NCI-H526 (cell line): ENCODE measurements at regions not wholly inside any gene's neighbourhood (a gene's known extent, or its start where the extent isn't known, plus 50 kb on each side); places are given as distances from the start of the nearest gene placed in this dataset.

Source experiments
- DNase-seq, 2 experiments: peaks; one replicate each; lab custom pipeline; 2025; lab: John Stamatoyannopoulos, UW

DNA sequence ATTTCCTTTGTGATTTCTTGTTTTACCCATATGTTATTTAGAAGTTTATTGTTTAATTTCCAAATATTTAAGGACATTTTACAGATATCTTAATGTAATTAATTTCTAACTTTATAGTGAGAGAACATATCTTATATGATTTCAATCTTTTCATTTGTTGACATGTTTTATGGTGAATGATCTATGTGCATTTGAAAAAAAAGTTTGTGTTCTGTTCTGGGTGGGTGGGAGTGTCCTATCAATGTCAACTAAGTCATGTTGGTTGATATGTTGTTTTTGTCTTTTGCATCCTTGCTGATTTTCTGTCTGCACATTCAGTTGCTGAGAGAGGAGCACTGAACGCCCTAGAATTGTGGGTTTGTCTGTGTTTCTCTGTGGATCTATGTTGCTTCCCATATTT lies 50.3 kb upstream of the CBFA2T3 start:
- DNase-seq = no peak

DNA sequence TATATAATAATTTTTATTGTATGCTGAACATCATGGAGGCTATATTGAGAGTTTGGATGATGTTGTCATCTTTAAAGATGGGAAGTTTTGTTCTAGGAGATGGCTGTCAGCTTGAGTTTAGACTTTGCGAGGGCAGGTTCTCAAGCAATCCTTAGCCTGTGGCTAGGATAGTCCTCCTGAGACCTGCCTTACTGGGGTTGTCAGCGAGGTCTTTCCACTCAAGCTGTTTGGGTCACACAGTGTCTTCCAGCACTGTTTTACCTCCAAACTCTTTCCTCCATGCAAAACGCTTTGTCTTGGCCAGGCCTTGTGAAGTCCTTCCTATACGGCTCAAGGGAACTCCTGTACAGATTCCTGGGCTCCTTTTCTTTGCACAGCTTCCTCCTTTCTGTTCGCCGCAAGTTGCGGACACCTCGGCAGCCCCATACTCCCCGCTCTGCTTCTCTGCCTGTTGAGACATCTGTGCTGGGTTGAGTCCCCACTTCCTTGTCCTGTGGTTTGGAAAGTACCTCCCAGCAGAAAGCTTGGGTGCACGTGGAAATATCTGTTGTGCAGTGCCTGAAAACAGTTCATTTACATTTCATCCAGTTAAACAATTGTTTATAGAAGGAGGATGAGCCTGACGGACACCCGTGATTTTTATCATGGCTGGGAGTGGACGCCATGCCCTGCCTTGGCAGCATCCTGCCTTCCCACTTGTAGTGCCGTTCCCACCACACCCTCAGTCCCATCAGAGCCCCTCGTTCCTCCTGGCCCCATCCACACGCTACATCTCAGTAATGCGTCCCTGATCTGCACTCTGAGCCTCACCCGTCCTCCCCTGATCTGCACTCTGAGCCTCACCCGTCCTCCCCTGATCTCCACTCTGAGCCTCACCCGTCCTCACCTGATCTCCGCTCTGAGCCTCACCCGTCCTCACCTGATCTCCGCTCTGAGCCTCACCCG lies 55.0 kb upstream of the CBFA2T3 start:
- peak in 1 of 2 experiments; percentile 46 for DNase-seq

DNA sequence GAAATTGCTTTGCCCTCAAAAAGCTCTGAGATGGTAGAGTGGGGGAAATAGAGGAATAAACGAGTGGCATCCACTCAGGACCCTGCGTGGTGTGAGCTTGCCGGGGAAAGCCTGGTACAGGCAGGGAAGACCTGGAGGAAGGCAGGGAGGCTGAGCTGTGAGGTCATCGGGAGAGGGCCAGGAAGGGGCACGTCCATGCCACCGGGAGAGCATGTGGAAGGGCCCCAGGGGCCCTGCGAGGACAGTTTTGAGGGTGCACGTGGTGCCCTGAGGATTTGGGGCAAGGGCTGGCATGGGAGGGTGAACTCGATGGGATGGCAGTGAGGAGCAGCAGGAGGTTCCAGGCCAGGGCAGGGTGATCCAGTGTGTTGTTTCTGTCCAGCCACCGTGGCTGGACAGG lies 56.3 kb upstream of the CBFA2T3 start:
- DNase-seq = no peak

DNA sequence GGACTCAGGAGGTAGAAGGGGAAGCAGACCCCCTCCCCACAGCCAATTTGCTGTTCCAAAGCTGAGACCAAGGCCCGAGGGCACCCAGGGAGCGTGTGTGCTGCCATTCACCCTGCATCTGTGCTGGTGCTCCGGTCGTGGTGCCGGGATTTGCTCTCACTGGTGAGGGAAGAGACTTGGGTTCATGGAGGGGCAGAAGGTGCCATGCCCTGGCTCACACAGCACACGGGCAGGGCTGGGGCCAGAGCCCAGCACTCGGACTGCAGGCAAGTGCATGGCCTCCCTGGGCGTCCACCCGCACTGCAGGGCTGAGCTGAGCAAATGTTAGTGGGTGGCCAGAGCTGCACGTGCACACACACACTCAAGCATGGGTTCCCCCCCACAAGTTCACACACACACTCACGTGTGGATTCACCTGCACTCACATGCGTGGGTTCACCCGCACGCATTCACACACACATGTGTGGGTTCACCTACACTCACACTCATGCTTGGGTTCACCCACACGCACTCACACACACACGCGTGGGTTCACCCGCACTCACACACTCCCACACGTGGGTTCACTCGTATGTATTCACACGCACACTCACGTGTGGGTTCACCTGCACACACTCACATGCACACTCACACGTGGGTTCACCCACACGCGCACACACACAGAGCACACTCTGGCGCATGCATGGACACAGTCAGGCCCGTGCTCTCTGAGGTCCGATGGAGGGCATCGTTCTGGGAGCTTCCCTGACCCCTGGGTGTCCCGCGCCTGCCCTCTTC lies 57.0 kb upstream of the CBFA2T3 start:
- no peak for DNase-seq

DNA sequence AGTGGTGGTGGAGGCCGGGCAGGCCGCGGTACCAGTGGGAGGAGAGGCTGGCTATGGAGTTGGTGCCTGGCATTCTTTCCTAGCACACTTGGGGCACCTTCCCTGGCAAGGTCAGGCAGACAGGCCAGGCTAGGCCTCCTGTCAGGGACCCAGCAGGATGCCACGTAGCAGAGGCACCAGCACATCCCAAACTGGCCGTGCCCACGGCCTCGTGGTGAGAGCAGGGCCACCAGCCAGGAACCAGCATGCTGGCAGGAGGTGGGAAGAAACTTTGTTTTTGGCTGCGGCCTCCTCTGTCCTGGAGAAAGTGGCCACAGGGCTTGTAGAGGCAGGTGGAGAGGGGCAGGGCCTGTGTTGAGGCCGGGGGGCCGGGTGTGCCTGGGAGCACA lies 57.6 kb upstream of the CBFA2T3 start:
- no peak for DNase-seq

DNA sequence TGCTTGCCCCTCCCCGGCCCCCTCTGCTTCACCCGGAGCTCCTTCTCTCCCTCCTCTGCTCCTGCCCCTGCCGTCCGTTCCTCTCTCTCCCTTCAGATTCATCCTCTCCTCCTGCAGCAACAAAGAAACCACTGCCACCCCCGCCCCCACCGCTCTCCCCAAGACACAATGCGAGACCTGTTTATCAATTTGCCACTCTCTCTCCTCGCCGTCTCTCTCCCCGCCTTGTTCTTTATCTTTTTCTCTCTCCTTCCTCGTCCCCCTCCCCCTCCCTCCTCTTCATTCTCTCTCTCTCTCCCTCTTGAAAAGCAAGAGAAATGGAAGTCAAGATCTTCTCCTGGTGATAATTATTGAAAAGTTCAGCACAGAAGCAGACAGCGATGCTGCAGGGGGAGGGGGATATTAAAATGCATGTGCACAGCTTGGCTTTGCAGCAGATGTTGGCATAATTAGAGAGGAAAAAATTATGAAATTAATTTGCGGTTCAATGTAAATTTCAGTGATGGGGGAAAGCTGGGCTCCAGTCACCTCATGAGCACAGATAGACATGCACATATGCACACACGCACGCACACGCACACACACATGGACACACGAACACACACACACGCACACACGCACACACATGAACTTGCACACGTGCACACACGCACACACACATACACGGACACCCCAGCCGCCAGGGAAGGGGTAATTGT lies 58.1 kb upstream of the CBFA2T3 start:
- DNase-seq = peak; percentile 36 to 67

DNA sequence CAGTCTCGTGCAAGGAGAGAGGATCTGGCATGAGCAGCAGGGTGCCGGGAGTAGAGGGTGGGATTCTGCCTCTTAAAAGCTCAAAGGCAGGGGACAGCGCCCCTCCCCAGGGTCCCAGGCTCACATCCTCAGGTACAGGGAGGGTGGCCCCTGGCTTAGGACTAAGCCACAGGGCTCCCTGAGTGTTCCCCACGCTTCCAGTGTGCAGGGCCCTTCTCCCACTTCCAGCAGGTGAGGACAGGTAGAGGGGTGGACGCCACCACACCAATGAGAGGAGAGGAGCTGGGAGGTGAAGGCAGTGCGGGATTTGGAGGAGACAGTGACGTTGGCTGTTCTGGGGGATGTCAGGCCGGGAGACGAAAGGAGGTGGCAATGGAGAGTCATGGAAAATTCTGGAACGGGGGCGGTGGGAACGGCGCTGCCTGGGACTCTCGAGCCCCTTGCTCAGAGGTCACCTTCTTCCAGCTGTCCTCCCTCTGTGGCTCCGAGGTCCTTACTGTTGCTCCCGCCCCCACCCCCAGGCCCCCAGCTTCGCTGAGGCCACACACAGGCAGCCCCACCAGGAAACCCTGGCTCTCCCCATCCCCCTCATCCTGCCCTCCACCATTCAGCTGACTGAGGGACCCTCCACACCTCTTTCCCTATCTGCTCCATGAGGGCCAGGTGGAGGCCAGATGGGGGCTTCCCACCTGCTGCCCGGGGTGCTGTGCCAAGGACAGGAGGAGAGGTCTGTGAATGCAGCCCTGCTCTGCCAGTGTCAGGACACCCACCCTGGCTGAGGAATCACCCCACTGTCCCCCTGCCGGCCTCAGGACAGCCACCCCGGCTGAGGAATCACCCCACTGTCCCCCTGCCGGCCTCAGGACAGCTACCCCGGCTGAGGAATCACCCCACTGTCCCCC lies 57.7 kb upstream of the ACSF3 start:
- DNase-seq = no peak

DNA sequence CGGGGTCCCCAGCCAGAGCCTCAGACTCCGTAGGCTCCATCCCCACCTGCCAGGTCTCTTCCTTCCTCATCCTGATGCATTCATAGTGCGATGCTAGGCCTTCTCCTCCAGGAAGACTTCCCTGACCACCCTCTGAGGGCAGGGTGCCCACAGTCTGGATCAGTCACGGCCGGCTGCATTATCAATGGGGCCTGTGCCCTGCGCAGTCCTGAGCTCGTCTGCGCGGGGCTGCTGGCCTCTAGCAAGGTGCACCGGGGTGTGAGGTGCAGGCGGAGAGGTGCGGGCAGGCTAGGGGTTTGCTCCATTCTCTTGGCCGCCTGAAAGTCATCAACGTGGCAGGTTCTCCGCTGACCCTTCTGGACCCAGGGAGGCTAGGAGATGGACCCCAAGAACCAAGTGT lies 56.9 kb upstream of the ACSF3 start:
- no peak for DNase-seq

DNA sequence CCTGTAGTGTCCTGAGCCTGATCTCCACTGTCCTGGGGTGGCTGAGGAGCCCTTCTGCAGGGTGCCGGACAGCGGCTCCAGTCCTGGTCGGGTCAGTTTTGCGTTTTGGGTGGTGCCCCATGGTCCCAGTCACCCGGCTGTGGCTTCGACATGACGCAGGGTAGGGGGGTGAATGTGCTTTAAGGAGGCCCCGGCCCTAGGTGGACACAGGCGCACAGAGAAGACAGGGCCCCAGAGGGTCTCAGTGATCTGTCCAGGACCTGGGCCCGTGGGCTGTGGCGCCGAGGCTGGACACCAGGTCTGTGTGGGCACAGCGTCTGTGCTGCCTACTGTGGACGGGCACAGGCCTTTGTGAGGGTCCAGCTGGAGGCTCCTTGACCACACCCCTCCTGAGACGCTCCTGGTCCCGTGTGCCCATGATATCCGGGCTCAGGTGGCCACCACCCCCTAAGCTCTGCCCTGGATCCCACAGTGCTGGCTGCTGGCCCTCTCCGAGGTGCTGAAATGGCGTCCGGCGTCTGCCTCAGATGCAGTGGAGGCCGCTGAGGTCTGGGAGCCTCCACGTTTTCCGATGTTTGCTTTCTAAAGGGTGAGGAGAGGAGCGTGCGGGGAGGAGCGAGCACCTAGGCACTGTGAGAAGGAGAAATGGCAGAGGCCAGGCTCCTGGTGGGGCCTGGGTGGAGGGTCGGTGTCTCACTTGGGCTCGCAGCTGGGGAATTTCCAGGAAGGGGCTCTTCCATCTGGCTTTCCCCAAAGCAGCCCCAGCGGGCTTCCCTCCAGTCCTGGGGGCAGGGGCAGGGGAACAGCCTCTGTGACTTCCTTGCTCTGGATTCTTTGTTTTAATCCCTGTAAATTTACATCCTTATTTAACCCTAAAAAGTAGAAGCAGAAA lies 56.1 kb upstream of the ACSF3 start:
- DNase-seq = peak in 1 of 2 experiments; percentile 46

DNA sequence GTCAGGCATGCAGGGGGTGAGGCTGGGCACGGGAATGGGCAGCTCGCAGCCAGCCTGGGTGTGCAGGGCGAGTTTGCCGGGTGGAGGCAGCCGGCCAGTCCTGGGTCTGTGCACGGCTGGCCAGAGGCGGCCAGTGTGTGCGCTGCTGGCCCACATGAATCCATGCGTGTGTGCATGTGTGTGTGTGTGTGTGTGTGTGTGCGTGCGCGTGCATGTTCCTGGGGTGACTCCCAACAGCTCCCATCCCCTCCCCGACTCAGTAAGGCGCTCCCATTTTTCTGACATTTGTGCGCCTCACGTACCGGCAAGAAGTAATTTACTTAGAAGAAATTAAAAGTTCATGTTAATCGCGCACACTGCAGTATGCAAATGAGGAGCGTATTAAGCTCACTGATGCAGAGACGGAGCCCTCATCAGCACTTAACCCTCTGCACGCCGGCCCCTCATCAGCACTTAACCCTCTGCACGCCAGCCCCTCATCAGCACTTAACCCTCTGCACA lies 55.4 kb upstream of the ACSF3 start:
- DNase-seq = peak; percentile 79 to 84

DNA sequence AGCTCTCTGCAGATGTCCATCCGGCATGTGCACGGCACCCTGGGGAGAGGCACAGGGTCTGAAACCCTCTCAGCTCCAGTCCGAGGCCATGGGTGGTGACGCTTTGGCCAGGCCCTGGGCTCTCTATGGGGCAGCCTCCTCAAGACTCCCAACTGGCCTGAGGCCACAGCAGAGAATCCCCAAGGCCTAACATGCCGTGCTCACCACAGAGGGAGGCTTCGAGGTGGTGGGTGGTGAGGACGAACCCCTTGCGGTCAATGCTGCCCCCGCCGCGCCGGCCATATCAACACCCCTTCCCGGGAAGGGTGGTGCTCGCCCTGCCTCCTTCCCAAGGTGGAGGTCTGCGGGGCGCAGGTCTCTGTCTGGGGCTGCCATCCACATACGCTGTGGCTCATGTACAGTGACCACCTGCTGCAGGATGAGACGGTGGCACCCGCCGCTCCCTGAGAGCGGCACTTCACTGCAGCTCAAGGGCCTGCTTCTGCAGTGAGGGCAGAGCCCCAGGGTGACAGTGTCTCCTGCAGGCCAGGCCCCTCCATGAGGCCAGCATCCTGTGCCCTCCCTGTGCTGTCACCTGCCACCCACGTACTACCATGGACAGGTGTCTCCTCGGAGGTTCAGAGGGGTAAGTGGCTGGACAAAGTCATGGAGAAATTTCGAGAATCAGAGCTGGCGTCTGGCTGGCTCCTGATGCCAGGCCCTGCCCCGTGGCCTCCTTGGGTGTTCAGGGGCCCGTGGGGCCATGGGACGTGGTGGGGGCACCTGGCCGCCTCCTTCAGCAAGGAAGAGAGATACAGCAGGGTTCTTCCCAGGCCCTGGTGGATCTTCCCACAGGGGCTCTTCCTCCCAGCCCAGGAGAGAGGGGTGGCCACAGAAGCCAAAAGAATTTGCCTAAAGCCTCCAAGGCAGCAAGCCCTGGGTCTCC lies 54.6 kb upstream of the ACSF3 start:
- peak in 1 of 2 experiments; percentile 65 for DNase-seq

DNA sequence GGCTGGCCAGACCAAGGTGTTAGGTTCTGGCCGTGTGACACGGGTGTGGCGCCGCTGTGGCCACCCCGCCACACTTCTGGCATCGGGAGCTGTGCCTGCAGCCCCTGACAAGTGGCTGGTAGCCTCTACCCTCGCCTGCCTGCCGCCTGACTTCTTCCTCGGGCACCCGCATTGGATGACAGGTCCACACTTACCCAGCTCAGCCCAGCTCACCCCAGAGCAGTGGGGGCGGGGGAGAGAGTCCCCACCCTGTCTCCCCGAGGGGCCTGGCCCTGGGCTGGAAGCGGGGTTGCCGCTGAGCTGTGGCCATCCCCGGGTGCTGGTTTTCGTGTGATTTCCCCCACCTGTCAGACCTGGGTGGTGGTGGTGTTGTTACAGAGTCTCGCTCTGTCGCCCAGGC lies 53.9 kb upstream of the ACSF3 start:
- DNase-seq = peak; percentile 58 to 65

DNA sequence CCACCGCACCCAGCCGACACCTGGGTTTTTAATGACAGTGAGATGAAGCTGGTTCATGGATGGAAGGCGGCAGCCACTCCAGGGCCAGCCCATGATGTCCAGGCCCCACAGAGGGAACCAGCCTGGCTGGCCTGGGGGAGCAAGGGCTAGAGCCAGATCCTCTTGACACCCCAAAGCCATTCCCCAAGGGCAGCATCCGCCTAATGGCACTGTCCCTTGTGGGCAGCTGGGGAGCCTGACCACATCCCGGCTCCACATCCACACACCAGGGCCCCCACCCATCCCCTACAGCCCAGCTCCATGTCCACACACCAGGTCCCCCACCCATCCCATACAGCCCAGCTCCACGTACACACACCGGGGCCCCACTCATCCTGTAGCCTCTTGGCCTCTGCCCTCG lies 53.3 kb upstream of the ACSF3 start:
- no peak for DNase-seq

DNA sequence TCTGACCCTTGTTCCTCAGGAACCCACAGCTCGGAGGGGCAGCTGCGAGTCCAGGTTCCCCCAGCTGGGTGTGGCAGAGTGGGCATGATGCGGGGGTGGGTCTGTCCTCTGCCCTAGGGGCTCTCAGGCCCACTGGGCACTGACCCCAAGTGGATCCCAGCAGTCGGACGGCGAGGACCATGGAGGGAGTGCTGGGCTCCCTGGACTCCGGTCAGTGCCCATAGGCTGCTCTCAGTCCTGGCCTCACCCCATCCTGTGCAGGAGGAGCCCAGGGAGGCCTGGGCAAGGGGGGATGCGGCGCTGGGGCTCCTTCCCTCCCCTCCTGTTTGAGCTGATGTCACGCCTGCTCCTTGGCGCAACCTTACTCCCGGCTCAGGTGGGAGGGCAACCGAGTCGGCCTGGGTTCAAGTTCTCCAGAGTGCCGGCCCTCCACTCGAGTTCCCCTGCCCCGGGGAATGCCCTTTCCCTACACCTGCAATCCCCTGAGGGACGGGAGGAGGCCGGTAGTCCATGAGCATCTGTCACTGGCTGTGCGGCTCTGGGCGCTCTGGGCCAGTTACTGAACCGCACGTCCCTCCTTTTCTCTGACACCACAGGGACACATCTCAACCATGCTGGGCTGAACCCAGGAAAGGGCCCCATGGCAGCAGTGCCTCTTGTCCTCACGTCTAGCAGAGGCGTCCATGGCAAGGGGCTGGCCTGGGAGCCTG lies 52.6 kb upstream of the ACSF3 start:
- DNase-seq = peak in 1 of 2 experiments; percentile 11

DNA sequence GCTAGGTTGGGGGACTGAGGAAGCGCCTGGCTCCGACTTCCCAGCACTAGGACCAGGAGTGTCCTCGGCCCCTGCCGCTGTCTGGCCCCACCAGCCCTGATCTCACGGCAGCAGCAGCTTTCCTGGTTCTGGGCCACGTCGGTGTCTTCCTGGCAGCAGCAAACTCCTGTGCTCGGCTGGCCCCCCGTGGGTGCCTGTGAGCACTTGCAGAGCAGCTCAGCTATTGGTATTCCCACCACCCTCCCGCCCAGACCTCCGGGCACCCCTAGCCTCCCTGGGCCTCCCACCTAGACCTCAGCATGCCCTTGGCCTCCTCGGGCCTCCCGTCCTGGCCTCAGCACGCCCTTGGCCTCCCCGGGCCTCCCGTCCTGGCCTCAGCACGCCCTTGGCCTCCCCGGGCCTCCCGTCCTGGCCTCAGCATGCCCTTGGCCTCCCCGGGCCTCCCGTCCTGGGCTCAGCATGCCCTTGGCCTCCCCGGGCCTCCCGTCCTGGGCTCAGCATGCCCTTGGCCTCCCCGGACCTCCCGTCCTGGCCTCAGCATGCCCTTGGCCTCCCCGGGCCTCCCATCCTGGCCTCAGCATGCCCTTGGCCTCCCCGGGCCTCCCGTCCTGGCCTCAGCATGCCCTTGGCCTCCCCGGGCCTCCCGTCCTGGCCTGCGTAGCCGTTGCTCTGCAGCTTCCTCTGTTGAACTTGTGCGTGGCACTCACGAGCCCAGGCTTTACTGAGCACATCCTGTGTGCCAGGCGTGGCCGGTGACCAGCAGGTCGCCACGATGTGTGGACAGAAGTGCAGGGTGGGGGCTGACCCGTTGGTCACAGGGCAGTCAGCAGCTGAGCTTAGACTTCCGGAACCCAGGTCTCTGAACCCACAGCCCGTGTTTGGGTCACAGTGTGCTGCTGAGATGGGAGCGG lies 51.8 kb upstream of the ACSF3 start:
- DNase-seq = no peak

DNA sequence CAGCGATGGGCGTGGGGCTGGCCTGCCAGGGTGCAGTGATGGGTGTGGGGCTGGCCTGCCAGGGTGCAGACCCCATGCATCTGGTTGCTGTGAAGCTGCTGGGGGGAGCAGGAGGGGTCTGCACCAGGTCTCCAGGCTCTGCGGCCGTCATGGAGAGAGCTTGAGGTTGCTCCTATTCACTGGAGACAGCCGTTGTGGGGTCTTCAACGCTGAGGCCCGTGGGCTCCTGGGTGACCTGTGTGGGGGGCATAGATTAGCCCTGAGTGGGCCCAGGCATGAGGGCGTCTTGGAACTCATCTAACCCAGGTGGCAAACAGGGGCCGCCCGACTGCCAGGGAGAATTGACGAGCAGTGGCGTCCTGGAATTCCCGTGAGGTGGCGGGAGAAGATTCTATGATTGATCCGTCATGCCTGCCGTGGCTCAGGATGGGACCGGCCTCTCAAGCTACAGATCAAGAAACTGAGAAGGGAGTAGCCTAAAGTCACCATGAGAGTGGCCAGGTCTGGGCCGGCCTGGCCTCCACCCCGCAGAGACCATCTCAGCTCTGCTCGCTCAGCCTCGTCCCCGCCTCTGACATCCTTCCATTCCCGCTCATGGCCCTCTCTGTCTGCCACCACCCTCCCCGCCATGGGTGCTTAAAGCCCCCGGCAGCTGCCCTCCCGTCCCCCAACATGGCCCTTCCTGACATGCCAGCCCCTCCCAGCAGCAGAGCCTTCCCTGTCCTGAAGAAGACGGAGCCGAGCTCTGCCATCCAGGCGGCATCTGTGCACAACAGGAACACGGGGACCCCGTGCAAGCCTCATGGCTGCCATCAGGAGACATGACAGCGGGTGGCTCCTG lies 50.7 kb upstream of the ACSF3 start:
- DNase-seq = no peak
